Endothelial cell of umbilical vein (primary cell): ENCODE measurements at regions not wholly inside any gene's neighbourhood (a gene's known extent, or its start where the extent isn't known, plus 50 kb on each side); places are given as distances from the start of the nearest gene placed in this dataset.
"Not testable (repeated sequence)": the region's sequence is repeated elsewhere in the genome, so short reads cannot be mapped to it uniquely, and the experiment has no call there.

Experiments
- EZH2 ChIP-seq: IDR thresholded peaks from 2 replicates; pipeline ENCODE4 v1.6.1; 2012; ENCODE audit warnings: borderline replicate concordance, low read depth, mild to moderate bottlenecking, moderate library complexity, low read length, inconsistent platforms; ENCODE audit not compliant: severe bottlenecking
- FOS ChIP-seq: IDR thresholded peaks from 2 replicates; pipeline ENCODE4 v1.6.1; 2011; ENCODE audit warnings: mild to moderate bottlenecking, low read length, moderate library complexity, borderline replicate concordance; ENCODE audit not compliant: insufficient read depth
- GATA2 ChIP-seq: IDR thresholded peaks from 2 replicates; pipeline ENCODE4 v1.7.0; 2011; ENCODE audit warnings: low read depth, mild to moderate bottlenecking, moderate library complexity, mixed read lengths, low read length; ENCODE audit not compliant: insufficient read length, insufficient read depth
- JUN ChIP-seq: IDR thresholded peaks from 2 replicates; pipeline ENCODE4 v1.6.1; 2011; ENCODE audit warnings: borderline replicate concordance, low read depth; ENCODE audit not compliant: insufficient read length, insufficient read depth
- MYC ChIP-seq: IDR thresholded peaks from one replicate; pipeline ENCODE4 v1.6.1; 2011; ENCODE audit warnings: mild to moderate bottlenecking, low read depth, low read length
- POLR2A ChIP-seq: IDR thresholded peaks from 2 replicates; pipeline ENCODE4 v1.6.1; 2012; ENCODE audit warnings: low read depth, mild to moderate bottlenecking, control low read depth, low read length
- POLR2AphosphoS5 ChIP-seq: IDR thresholded peaks from 2 replicates; pipeline ENCODE4 v1.6.1; 2012; ENCODE audit warnings: low read depth, mild to moderate bottlenecking, control low read depth, low read length, moderate library complexity; ENCODE audit not compliant: insufficient read depth
- TF ChIP-seq, protein P1 (sequence below), 2 donors: IDR thresholded peaks; 1 replicate in 1 of 2; 2 replicates in 1 of 2; pipeline ENCODE4 v1.5.1; 2011; ENCODE audit warnings: low read length in 2 of 2, mild to moderate bottlenecking in 2 of 2, moderate library complexity in 2 of 2, control low read depth in 1 of 2, inconsistent platforms in 1 of 2, low read depth in 1 of 2; ENCODE audit not compliant: insufficient read depth in 1 of 2; ENCODE audit errors: extremely low read depth in 1 of 2
- TF ChIP-seq, protein P2 (sequence below): IDR thresholded peaks from 2 replicates; pipeline ENCODE4 v1.6.1; 2011; ENCODE audit not compliant: insufficient read depth, insufficient read length

DNA sequence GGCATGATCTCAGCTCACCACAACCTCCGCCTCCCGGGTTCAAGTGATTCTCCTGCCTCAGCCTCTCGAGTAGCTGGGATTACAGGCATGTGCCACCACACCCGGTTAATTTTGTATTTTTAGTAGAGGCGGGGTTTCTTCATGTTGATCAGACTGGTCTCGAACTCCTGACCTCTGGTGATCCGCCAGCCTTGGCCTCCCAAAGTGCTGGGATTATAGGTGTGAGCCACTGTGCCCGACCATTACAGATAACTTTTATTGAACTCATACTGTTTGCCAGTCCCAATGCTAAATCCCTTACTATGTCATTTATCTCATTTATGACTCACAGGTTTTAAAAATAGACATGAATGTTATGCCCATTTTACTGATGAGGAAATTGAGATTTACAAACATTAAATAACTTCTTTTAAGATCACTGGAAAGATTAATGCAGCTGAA lies 193.9 kb upstream of the ZNF217 start:
- TF ChIP-seq POLR2AphosphoS5, FOS, EZH2, MYC, POLR2A, GATA2, JUN: not testable (repeated sequence)
- TF ChIP-seq, protein P1, sequence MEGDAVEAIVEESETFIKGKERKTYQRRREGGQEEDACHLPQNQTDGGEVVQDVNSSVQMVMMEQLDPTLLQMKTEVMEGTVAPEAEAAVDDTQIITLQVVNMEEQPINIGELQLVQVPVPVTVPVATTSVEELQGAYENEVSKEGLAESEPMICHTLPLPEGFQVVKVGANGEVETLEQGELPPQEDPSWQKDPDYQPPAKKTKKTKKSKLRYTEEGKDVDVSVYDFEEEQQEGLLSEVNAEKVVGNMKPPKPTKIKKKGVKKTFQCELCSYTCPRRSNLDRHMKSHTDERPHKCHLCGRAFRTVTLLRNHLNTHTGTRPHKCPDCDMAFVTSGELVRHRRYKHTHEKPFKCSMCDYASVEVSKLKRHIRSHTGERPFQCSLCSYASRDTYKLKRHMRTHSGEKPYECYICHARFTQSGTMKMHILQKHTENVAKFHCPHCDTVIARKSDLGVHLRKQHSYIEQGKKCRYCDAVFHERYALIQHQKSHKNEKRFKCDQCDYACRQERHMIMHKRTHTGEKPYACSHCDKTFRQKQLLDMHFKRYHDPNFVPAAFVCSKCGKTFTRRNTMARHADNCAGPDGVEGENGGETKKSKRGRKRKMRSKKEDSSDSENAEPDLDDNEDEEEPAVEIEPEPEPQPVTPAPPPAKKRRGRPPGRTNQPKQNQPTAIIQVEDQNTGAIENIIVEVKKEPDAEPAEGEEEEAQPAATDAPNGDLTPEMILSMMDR (IDR thresholded peaks at IDR 0.05; ENCODE audit: extremely low read depth in 1 of 2, insufficient read depth in 1 of 2, low read depth in 1 of 2, low read length in 2 of 2): not testable (repeated sequence)
- TF ChIP-seq, protein P2, sequence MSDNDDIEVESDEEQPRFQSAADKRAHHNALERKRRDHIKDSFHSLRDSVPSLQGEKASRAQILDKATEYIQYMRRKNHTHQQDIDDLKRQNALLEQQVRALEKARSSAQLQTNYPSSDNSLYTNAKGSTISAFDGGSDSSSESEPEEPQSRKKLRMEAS: not testable (repeated sequence)
